ENCODE measurements at regions not wholly inside any gene's neighbourhood (a gene's known extent, or its start where the extent isn't known, plus 50 kb on each side); places are given as distances from the start of the nearest gene placed in this dataset.

DNA sequence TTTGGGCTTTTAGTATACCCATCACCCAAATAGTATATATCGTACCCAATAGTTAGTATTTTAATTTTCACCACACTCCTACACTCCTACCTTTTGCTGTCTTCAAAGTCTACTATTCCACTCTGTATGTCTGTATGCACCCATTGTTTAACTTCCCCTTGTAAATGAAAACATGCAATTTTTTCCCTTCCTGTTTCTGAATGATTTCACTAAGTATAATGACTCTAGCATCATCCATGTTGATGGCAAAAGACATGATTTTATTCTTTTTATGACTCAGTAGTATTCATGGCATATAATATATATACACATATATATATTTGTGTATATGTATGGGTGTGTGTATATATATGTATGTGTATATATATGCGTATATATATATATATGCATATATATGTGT lies 63.1 kb upstream of the FAM174A start:
- TF ChIP-seq POLR2A (IDR thresholded peaks at IDR 0.05; ENCODE audit: low read length): no peak
- no peak for TF ChIP-seq GATA1 (IDR thresholded peaks at IDR 0.05; ENCODE audit: low read depth, low read length)

Measured in erythroblast (primary cell).